Skeletal muscle cell (primary cell): ENCODE measurements at regions not wholly inside any gene's neighbourhood (a gene's known extent, or its start where the extent isn't known, plus 50 kb on each side); places are given as distances from the start of the nearest gene placed in this dataset.
"Not testable (repeated sequence)": the region's sequence is repeated elsewhere in the genome, so short reads cannot be mapped to it uniquely, and the experiment has no call there.

Experiments
- DNase-seq: peaks from one replicate; pipeline ENCODE4 v3.0.0-alpha.2; 2010; ENCODE audit warnings: low read depth
- H3K4me3 ChIP-seq: 2 replicates; pipeline ENCODE4 v1.5.1; 2011; ENCODE audit warnings: low read depth, mild to moderate bottlenecking, control low read depth, low read length, moderate library complexity

- H3K4me3 ChIP-seq, result no peak overlapping the region
- DNase-seq, result no peak
Measured at GRCh38 chr4:71201817-71202576, 136.8 kb upstream of the SLC4A4 start.

- no peak for DNase-seq
- H3K4me3 ChIP-seq, result no peak overlapping the region
Measured at GRCh38 chr4:71202705-71203104, 136.1 kb upstream of the SLC4A4 start.

GRCh38 chr4:71204056-71204455 is 134.8 kb upstream of the SLC4A4 start:
- H3K4me3 ChIP-seq, result no peak overlapping the region
- DNase-seq, result no peak

GRCh38 chr4:71206763-71207162 is 132.1 kb upstream of the SLC4A4 start:
- no peak for DNase-seq
- no peak overlapping the region for H3K4me3 ChIP-seq

- no peak for DNase-seq
- no peak overlapping the region for H3K4me3 ChIP-seq
Measured at GRCh38 chr4:71209161-71209560, 129.7 kb upstream of the SLC4A4 start.

GRCh38 chr4:71210823-71211222 is 128.0 kb upstream of the SLC4A4 start:
- H3K4me3 ChIP-seq, result no peak overlapping the region
- no peak for DNase-seq

GRCh38 chr4:71211748-71212147 is 127.1 kb upstream of the SLC4A4 start:
- DNase-seq, result no peak
- no peak overlapping the region for H3K4me3 ChIP-seq

- H3K4me3 ChIP-seq, result no peak overlapping the region
- DNase-seq, result no peak
Measured at GRCh38 chr4:71212216-71212615, 126.6 kb upstream of the SLC4A4 start.

GRCh38 chr4:71214578-71214977 is 124.2 kb upstream of the SLC4A4 start:
- no peak overlapping the region for H3K4me3 ChIP-seq
- no peak for DNase-seq

- DNase-seq, result no peak
- H3K4me3 ChIP-seq, result no peak overlapping the region
Measured at GRCh38 chr4:71216316-71216959, 122.4 kb upstream of the SLC4A4 start.

GRCh38 chr4:71217688-71218087 is 121.1 kb upstream of the SLC4A4 start:
- no peak for DNase-seq
- H3K4me3 ChIP-seq, result no peak overlapping the region

GRCh38 chr4:71220848-71221247 is 118.0 kb upstream of the SLC4A4 start:
- not testable (repeated sequence) for H3K4me3 ChIP-seq, DNase-seq

- DNase-seq, result no peak
- no peak overlapping the region for H3K4me3 ChIP-seq
Measured at GRCh38 chr4:71221510-71222466, 117.0 kb upstream of the SLC4A4 start.

GRCh38 chr4:71222661-71223060 is 116.2 kb upstream of the SLC4A4 start:
- no peak overlapping the region for H3K4me3 ChIP-seq
- no peak for DNase-seq

- H3K4me3 ChIP-seq, result no peak overlapping the region
- no peak for DNase-seq
Measured at GRCh38 chr4:71229477-71230270, 109.1 kb upstream of the SLC4A4 start.

GRCh38 chr4:71230271-71231128 is 108.3 kb upstream of the SLC4A4 start:
- DNase-seq, result no peak
- no peak overlapping the region for H3K4me3 ChIP-seq

GRCh38 chr4:71231129-71232055 is 107.4 kb upstream of the SLC4A4 start:
- peak; percentile 64 for DNase-seq
- no peak overlapping the region for H3K4me3 ChIP-seq
